ENCODE measurements at regions not wholly inside any gene's neighbourhood (a gene's known extent, or its start where the extent isn't known, plus 50 kb on each side); places are given as distances from the start of the nearest gene placed in this dataset.

- TF ChIP-seq CTCF (IDR thresholded peaks at IDR 0.05; ENCODE audit: low read depth, low read length, poor library complexity, severe bottlenecking) (no peak), EZH2phosphoT487 (IDR thresholded peaks at IDR 0.05; ENCODE audit: borderline replicate concordance, low read length) (no peak)
These were observed 65.8 kb upstream of the FUT9 start for GRCh38 chr6:95949985-95950384.
